ENCODE measurements at regions not wholly inside any gene's neighbourhood (a gene's known extent, or its start where the extent isn't known, plus 50 kb on each side); places are given as distances from the start of the nearest gene placed in this dataset.
A peak's percentile ranks its signal among the peaks of the same experiment; 100 is the strongest.

DNA sequence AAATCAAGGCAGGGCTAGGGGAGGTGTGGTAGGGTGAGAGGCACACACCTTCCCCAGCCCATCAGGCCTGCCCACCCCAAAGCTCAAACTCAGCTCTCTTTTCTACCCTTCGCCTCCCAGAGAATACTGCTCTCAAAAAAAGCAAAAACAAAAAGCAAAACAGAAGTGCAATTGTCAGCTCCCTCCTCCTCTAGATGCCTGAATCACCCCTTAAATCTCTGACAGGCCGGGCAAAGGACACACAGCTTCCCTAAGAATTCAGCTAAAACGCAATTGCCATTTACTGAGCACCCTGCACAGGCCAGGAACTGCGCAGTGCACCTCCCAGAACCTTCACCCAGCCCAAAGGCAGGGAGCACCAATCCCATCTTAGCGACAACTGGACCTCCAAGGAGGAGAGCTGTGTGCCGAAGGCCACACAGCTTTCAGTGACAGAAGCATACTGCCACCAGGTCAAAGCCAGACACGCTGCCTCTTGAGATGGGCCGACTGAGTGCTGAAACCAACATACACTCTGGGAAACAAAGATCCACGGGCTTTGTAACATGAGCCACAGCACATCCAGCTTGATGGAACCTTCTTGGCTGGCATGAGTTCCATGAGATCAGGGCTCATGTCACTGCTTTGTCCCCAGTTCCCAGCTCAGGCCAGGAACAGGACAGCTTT, 53.4 kb upstream of the STXBP1 start:
- H3K4me3 ChIP-seq (ENCODE audit: low read depth, low read length), result no peak overlapping the region
- peak; percentile 47 for DNase-seq (ENCODE audit: low read depth)
- TF ChIP-seq, protein P1, sequence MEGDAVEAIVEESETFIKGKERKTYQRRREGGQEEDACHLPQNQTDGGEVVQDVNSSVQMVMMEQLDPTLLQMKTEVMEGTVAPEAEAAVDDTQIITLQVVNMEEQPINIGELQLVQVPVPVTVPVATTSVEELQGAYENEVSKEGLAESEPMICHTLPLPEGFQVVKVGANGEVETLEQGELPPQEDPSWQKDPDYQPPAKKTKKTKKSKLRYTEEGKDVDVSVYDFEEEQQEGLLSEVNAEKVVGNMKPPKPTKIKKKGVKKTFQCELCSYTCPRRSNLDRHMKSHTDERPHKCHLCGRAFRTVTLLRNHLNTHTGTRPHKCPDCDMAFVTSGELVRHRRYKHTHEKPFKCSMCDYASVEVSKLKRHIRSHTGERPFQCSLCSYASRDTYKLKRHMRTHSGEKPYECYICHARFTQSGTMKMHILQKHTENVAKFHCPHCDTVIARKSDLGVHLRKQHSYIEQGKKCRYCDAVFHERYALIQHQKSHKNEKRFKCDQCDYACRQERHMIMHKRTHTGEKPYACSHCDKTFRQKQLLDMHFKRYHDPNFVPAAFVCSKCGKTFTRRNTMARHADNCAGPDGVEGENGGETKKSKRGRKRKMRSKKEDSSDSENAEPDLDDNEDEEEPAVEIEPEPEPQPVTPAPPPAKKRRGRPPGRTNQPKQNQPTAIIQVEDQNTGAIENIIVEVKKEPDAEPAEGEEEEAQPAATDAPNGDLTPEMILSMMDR (IDR thresholded peaks at IDR 0.05; ENCODE audit: insufficient read depth, low read depth, low read length), result no peak

DNA sequence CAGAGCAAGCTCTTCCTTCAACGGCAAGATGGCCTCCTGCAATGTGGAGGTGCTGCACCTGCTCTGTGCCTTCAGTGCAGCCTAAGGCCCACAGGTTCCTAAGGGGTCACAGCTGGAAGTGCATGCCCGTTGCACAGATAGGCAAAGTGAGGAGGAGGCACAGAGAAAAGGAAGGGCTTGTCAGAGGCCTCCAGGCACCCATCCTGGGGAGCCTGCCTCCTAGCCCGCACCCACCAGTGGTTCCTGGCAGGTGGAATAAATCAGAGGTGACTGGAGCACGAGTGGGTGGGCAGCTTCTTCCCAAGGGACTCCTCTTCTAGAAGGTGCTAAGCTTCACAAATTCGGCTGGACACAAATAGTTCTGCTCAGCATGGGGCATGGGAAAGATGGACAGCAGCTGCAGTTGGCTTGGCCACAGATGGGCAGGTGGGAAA, 52.8 kb upstream of the STXBP1 start:
- no peak overlapping the region for H3K4me3 ChIP-seq (ENCODE audit: low read depth, low read length)
- no peak for DNase-seq (ENCODE audit: low read depth)
- TF ChIP-seq, protein P1 (IDR thresholded peaks at IDR 0.05; ENCODE audit: insufficient read depth, low read depth, low read length), result no peak

DNA sequence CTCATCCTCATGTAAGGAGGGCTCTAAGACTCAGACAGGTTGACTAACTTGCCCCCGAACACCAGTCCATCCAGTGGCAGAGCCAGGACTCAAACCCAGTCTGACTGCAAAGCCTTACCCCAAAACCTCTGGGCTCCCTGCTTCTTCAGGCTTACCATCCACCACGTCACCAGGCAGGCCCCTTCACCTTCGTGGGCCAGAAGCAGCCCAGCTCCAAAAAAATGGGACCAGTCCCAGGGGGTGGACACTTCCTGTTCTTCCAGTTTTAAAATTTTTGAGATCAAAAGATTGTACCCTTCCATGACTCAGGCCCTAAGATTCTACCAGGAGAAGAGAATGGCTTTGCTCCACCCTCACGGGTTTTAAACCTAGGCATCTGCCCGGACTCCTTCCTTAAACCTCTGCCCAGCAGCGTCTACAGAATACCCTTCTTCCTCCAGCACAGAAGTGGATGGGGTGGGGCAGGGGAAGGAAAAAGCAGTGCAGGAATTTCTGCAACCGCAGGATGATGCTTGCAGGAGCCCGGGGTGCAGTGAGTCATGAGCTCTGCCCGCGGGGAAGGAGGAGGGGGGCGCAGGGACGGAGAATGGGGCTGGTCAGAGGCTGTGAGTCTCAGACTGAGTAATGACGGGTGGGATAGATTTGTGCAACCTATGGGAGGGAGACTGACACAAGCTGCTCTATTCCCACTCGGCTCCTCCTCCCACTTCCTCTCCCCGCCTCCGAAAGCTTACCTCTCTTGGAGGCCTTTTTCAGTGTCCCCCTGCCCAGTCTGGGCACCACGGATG, 50.4 kb upstream of the STXBP1 start:
- DNase-seq (ENCODE audit: low read depth), result peak; percentile 99
- H3K4me3 ChIP-seq (ENCODE audit: low read depth, low read length), result no peak overlapping the region
- TF ChIP-seq, protein P1 (IDR thresholded peaks at IDR 0.05; ENCODE audit: insufficient read depth, low read depth, low read length), result no peak

Measured in fibroblast of villous mesenchyme (primary cell).